ENCODE measurements at regions not wholly inside any gene's neighbourhood (a gene's known extent, or its start where the extent isn't known, plus 50 kb on each side); places are given as distances from the start of the nearest gene placed in this dataset.
A peak's percentile ranks its signal among the peaks of the same experiment; 100 is the strongest.
"Not testable (repeated sequence)": the region's sequence is repeated elsewhere in the genome, so short reads cannot be mapped to it uniquely, and the experiment has no call there.

- peak; percentile 10 for DNase-seq
These were observed 119.6 kb downstream of the ASB7 start for GRCh38 chr15:100721758-100722550.

DNA sequence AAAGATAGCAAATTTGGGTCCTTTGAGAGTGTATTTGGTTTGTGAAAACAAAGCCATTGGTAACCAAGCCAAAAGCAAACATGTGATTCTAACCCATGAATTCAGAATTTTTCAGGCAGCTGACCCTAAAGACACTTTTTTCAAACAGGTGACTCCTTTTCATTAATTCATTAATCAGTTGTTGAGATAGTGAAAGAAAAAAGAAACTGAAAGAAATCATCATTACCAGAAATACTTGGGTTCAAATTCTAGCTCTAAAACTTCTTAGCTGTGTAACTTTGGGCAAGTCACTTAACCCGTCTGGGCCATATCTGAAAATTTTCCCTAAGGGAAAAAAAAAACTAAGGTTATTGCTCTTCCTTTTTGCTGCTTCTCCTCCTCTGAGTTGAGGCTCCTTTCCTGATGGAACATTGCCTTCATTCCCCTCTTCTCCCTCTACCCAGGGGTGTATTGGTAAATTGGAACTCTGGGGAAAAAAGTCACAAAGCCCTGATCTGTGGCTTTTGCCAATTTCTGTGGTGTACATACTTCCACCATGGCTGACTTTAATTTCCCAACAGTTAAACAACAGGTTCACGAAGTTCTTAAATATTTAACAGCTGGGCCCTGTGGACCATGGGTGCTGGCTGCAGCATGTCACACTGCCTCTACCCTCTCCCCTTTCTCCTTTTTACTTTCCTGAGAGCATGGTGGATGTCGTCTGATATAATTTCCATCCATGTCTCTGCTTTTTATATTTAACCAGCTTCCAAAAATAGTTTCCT is 120.3 kb downstream of the ASB7 start:
- no peak for DNase-seq

DNA sequence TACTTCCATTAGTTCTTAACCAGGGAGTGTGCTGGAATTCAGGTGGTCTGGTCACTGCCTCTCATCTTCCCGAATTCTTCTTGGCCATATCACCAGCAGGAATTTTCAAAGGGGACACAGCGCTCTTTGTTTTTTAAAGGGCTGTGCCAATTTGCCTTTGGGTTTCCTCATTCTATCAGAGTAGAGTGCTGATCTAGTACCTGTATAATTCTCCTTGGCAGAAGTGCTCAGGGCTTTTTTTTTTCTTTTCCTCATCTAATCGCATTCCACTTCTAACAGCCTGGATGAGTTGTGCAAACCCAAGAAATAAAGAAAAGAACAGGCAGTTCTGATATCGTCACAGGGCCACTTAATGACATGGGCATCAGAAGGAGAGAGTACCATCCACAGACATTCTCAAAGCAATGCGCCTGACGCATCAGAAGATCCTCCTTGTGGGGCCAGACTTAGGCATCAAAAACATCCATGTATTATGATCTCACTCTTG is 121.0 kb downstream of the ASB7 start:
- no peak for DNase-seq

DNA sequence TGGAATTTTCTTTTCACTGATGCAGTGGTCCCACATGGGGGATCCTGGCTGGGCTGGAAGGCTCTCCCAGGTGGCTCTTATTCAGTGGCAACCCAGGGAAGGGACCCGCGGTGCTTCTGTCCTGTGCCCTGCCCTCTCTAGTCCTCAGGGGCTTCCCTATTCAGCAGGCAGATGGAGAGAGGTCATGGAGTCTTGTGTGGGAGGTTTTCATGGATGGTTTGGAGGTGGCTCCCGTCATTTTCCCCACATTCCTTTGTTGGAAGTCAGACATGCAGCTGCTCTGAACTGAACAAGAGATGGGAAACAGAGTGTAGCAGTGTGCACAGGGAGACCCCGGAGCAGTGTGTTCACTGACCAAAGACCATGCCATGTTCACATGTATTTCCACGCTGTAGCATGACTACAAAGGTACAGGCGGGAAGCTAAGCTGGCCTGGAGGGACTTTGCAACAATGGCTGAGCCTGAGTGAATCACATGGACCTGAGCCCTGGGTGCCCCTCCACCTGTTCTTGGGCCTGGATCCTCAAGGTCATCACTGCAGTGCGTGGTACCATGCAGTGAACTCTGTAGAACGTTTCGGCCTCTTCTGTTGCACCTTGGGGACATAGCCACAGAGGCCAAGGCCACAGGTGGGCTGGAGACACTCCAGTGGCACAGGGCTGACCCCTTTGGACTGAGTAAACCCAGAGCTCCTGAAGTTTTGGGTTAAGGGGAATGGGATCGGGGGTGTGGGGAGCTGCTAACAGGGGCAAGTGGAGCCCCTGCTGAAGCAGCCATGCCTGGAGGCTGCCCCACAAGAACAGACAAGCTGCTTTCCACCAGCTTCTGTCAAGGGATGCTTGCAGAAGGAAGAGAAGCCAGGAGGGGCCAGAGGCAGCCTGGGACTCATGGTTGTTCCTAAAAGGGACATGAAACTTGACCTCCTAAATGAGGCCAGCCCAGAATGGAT is 123.0 kb downstream of the ASB7 start:
- DNase-seq, result no peak

GRCh38 chr15:100726070-100726420 is 123.7 kb downstream of the ASB7 start:
- no peak for DNase-seq

DNA sequence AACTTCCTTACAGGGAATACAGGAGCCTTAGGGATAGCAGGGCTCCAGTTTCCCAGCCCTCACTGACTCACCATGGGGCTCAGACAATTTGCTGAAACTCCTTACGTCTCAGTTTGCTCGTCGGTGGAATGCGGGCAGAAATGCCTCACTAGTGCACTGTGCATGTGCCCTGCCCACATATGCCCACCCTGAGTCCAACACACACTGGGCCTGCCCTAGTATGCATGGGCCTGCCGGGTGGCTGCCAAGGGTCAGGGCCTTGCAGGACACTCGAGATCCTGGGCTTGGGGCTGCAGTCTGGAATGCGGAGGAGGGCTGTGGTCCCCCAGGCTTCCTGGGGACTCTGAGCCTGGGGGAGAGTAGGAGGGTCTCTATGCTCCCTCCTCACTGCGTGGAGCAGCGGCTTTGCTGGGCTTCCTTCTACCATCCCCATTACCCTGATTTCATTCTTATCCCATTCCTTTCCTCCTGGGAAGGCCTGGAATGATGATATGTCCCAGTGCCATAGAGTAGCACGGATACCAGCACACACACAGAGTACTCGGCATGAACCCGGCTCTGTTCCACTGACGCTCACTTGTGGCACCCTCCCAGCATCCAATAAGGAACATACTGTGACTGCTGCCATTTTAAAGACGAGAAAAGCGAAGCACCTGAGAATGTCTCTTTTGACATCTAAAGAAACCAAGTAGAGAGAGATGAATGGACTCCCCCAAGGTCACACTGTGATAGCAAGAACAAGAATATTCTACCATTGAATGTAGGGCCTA is 124.2 kb downstream of the ASB7 start:
- no peak for DNase-seq

- no peak for DNase-seq
These were observed 125.0 kb downstream of the ASB7 start for GRCh38 chr15:100727291-100727851.

- peak; percentile 45 for DNase-seq
These were observed 126.2 kb downstream of the ASB7 start for GRCh38 chr15:100728371-100729201.

DNA sequence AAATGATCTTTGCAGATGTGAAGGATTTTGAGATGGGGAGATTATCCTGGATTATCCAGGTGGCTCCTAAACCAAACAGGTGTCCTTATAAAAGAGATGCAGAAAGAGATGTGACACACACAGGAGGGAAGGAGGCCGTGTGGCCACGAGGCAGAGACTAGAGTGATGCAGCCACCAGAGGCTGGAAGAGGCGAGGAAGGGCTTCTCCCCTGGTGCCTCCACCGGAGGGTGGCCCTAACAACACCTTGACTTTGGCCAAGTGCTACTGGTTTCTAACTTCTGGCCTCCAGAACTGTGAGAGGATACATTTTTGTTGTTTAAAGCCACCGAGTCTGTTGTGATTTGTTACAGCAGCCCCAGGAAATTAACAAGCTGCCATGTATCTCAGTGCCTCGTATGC is 127.1 kb downstream of the ASB7 start:
- DNase-seq, result no peak

GRCh38 chr15:100730129-100730528 is 127.7 kb downstream of the ASB7 start:
- no peak for DNase-seq

DNA sequence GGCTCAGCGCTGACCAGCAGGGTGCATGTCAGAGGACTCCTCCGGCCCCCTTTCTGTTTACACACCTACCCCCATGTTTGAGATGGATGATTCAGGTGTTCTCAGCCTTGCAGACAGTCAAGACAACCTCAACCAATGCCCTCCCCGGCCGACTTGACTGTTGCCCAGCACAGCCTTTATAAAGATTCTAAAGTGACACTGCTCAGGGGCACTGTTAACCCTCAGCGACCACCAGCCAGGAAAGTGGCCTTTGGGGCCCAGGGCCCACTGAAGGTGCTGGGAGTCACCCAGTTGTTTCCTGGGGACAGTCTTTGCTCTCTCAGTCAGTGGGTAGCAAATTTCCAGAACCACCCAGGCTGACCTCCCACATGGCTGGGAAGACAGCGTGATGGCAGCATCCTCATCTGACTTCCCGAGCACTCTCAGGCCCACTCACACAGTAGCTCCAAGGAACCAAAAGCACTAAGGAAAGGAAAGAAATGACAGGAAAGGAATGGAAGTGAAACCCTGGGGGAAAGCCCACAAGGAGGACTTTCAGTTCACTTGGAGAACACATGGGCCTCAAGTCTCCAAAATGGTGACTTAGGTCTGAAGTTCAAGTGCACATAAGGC is 128.4 kb downstream of the ASB7 start:
- no peak for DNase-seq

GRCh38 chr15:100731267-100732152 is 129.1 kb downstream of the ASB7 start:
- no peak for DNase-seq

GRCh38 chr15:100732211-100733055 is 130.0 kb downstream of the ASB7 start:
- DNase-seq, result no peak

- no peak for DNase-seq
These were observed 130.9 kb downstream of the ASB7 start for GRCh38 chr15:100733101-100733842.

GRCh38 chr15:100733843-100734185 is 131.4 kb downstream of the ASB7 start:
- DNase-seq, result not testable (repeated sequence)

DNA sequence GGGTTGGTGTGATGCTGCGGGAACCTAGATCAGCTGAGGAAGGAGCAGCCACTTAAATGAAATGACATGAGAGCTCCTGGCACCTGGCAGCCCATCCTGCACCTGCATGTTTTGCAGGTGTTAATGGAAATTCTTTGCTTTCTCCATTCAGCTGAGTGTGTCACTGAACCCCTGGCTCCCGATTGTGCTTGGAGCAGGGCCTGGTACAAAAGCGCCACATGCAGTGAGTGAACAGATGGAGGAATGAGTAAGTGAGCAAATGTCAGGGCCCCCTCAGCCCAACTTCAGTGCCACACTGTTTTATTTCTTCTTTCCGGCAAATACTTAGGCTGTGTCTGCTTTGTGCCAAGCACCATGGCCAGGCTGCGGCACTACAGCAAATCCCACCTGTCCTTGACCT is 132.2 kb downstream of the ASB7 start:
- peak; percentile 25 for DNase-seq

GRCh38 chr15:100735129-100736053 is 133.0 kb downstream of the ASB7 start:
- no peak for DNase-seq

All from NCI-H2171 treated with DMSO at 0.1 percent for 48 hours (cell line).